Loucy (cell line): ENCODE measurements at regions not wholly inside any gene's neighbourhood (a gene's known extent, or its start where the extent isn't known, plus 50 kb on each side); places are given as distances from the start of the nearest gene placed in this dataset.

Experiments
- H2AFZ ChIP-seq: fragments of 200-600 bp; sonication (generic); 2 replicates; pipeline ENCODE4 v1.6.0; 2016; ENCODE audit warnings: antibody characterized with exemption, mild to moderate bottlenecking, low read length, moderate library complexity
- H3F3A ChIP-seq: fragments of 200-600 bp; 2 replicates; pipeline ENCODE4 v1.6.0; 2016; ENCODE audit warnings: antibody characterized with exemption, low read depth, mild to moderate bottlenecking
- H3K27me3 ChIP-seq: fragments of 200-600 bp; sonication (generic); 2 replicates; pipeline ENCODE4 v1.6.1; 2014; ENCODE audit warnings: low read length, mild to moderate bottlenecking; ENCODE audit not compliant: insufficient read depth, poor library complexity, severe bottlenecking
- H3K36me3 ChIP-seq: fragments of 200-600 bp; sonication (generic); 2 replicates; pipeline ENCODE4 v1.6.1; 2016; ENCODE audit warnings: low read length; ENCODE audit not compliant: insufficient read depth
- H3K4me1 ChIP-seq: fragments of 200-600 bp; sonication (generic); 2 replicates; pipeline ENCODE4 v1.5.1; 2014; ENCODE audit warnings: low read length, mild to moderate bottlenecking; ENCODE audit not compliant: insufficient read depth, poor library complexity, severe bottlenecking
- H3K4me2 ChIP-seq: fragments of 200-600 bp; sonication (generic); 2 replicates; pipeline ENCODE4 v1.6.0; 2014; ENCODE audit warnings: antibody characterized with exemption, low read length, low read depth, mild to moderate bottlenecking; ENCODE audit not compliant: poor library complexity, severe bottlenecking
- H3K4me3 ChIP-seq: fragments of 200-600 bp; sonication (generic); 2 replicates; pipeline ENCODE4 v1.5.1; 2014; ENCODE audit warnings: low read length, mild to moderate bottlenecking, mixed read lengths; ENCODE audit not compliant: poor library complexity, severe bottlenecking
- H3K79me2 ChIP-seq: fragments of 200-600 bp; sonication (generic); 2 replicates; pipeline ENCODE4 v1.6.1; 2014; ENCODE audit warnings: low read length; ENCODE audit not compliant: insufficient read depth
- H3K9ac ChIP-seq: fragments of 200-600 bp; sonication (generic); 2 replicates; pipeline ENCODE4 v1.6.0; 2014; ENCODE audit warnings: mild to moderate bottlenecking, low read depth, low read length, moderate library complexity; ENCODE audit not compliant: poor library complexity, severe bottlenecking
- H3K9me2 ChIP-seq: fragments of 200-600 bp; sonication (generic); replicated peaks from 2 replicates; pipeline ENCODE4 v1.6.1; 2016; ENCODE audit warnings: low read depth, low read length, mixed read lengths
- H3K9me3 ChIP-seq: fragments of 200-600 bp; sonication (generic); 2 replicates; pipeline ENCODE4 v1.6.1; 2014; ENCODE audit warnings: mild to moderate bottlenecking, antibody characterized with exemption, low read length, low read depth; ENCODE audit not compliant: insufficient read depth
- H4K20me1 ChIP-seq: fragments of 200-600 bp; sonication (generic); 2 replicates; pipeline ENCODE4 v1.6.0; 2014; ENCODE audit warnings: antibody characterized with exemption, low read length, mild to moderate bottlenecking; ENCODE audit not compliant: insufficient read depth, poor library complexity, severe bottlenecking
- CTCF ChIP-seq: fragments of 200-600 bp; sonication (generic); conservative IDR thresholded peaks from 2 replicates; pipeline ENCODE4 v1.5.1; 2014; ENCODE audit warnings: mild to moderate bottlenecking, antibody characterized with exemption, low read length
- EZH2phosphoT487 ChIP-seq: fragments of 200-600 bp; IDR thresholded peaks from 2 replicates; pipeline ENCODE4 v1.6.1; 2018; ENCODE audit warnings: antibody characterized with exemption, mild to moderate bottlenecking, moderate library complexity, borderline replicate concordance

DNA sequence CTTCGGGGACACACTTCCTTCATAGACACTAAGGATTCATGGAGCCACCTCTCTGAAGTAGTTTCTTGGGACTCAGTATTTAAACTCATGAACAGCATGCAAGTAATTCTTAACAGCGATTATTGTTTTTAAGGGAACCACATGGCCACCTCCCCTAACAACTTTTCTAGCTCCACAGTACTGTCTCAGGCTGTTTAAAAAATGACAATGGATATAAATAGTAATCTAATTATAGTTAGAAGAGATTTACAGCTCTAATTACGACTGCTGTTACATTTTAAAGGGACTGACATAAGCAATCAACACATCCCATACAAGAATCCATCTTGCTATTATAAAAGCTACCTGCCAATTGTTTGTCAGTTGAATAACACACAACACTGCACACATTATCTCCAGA lies 72.1 kb upstream of the HDGFL1 start:
- H3F3A ChIP-seq = no peaks in the 10 kb centered on the region
- TF ChIP-seq CTCF (no peak), EZH2phosphoT487 (no peak)
- H3K4me2 ChIP-seq = no peak overlapping the region

DNA sequence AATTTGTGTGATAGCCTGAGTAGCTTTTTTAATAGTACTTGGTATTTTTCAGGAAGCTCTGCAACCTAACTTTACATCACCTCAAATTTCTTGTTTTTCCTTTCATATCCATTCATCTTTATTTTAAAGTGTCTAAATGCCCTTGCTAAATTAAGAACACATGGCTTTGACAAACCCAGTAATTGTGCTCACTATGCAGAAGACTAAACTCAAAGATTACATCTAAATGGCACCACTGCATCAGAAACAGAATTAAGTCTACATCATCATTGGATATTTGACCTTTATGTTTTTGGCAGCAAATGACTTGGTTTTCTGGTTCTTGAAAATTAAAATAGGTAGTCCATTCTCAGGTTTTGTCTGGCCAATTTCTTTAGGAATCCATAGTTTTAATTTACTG lies 69.6 kb upstream of the HDGFL1 start:
- H3K36me3 ChIP-seq = no peaks in the 10 kb centered on the region
- no peaks in the 10 kb centered on the region for H3K27me3 ChIP-seq
- H4K20me1 ChIP-seq = no peaks in the 10 kb centered on the region
- H3K9me2 ChIP-seq = no peaks in the 10 kb centered on the region
- no peak overlapping the region for H3K4me2 ChIP-seq
- H2AFZ ChIP-seq = no peak overlapping the region
- H3K79me2 ChIP-seq = no peaks in the 10 kb centered on the region
- no peaks in the 10 kb centered on the region for H3K9me3 ChIP-seq
- no peaks in the 10 kb centered on the region for H3F3A ChIP-seq
- no peaks in the 10 kb centered on the region for H3K4me1 ChIP-seq
- TF ChIP-seq EZH2phosphoT487 (no peak), CTCF (no peak)
- no peak overlapping the region for H3K4me3 ChIP-seq
- no peak overlapping the region for H3K9ac ChIP-seq

More for the DNA sequence above, 72.1 kb upstream of the HDGFL1 start:
- Histone ChIP-seq H3K79me2 (no peaks in the 10 kb centered on the region), H3K9ac (no peak overlapping the region), H3K4me1 (no peaks in the 10 kb centered on the region), H3K36me3 (no peaks in the 10 kb centered on the region), H2AFZ (no peak overlapping the region), H3K4me3 (no peak overlapping the region), H3K9me3 (no peaks in the 10 kb centered on the region), H3K9me2 (no peaks in the 10 kb centered on the region), H3K27me3 (no peaks in the 10 kb centered on the region), H4K20me1 (no peaks in the 10 kb centered on the region)

DNA sequence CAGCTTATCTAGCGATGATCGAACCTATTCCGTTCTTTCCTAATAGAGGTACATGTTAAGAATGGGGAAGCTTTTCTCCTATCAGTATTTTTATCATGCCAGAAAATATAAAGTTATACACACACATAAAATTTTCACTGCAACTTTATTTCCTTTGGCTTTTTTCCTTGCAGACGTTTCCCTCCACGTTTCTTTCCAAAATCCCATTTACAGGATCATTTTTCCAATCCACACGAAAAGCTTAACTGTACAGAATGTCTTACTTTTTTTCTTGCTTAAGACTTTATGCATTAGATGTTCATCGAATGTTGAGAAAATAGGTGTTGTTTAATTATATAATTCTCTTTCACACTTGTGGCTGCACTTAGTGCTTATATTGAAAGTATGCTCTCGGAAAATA lies 62.9 kb upstream of the HDGFL1 start:
- no peak overlapping the region for H3K4me2 ChIP-seq
- no peaks in the 10 kb centered on the region for H3K27me3 ChIP-seq
- no peak overlapping the region for H2AFZ ChIP-seq
- H3F3A ChIP-seq = no peaks in the 10 kb centered on the region
- H3K9me3 ChIP-seq = no peaks in the 10 kb centered on the region
- H3K9ac ChIP-seq = no peak overlapping the region
- no peaks in the 10 kb centered on the region for H4K20me1 ChIP-seq
- H3K36me3 ChIP-seq = no peaks in the 10 kb centered on the region
- H3K4me3 ChIP-seq = no peak overlapping the region
- no peaks in the 10 kb centered on the region for H3K9me2 ChIP-seq
- TF ChIP-seq EZH2phosphoT487 = no peak
- TF ChIP-seq CTCF = no peak
- no peaks in the 10 kb centered on the region for H3K79me2 ChIP-seq
- no peaks in the 10 kb centered on the region for H3K4me1 ChIP-seq
